Breast epithelium (tissue), 3 donors: ENCODE measurements at regions not wholly inside any gene's neighbourhood (a gene's known extent, or its start where the extent isn't known, plus 50 kb on each side); places are given as distances from the start of the nearest gene placed in this dataset.

Experiments used
- CTCF ChIP-seq, 3 donors: fragments of 450-650 bp; IDR thresholded peaks; one replicate each; pipeline ENCODE4 v1.5.1; 2016 to 2017; ENCODE audit warnings: antibody characterized with exemption in 3 of 3, mild to moderate bottlenecking in 3 of 3, moderate library complexity in 3 of 3
- POLR2A ChIP-seq: fragments of 450-650 bp; IDR thresholded peaks from one replicate; pipeline ENCODE4 v1.6.1; 2016; ENCODE audit warnings: antibody characterized with exemption, mild to moderate bottlenecking, moderate library complexity

DNA sequence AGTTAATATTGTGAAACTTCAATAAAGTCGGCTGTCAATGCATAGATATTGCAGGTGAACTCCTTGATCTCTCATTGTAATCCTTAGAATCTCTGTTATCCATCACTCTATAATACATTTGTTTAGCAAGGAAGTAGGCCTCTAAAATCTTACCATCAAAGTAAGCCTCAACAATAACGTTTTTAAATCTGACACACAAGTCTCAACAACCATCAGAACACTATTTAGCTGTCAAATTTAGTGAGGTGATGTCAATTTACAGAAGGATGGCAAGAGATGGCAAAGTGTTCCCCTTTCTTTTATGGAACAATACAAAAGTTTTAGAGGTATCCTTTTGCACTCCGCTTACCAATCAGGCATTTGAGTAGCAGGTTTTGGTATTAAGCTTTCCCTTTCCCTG lies 67.6 kb downstream of the RWDD3 start:
- no peak for TF ChIP-seq CTCF (IDR thresholded peaks at IDR 0.05)
- no peak for TF ChIP-seq POLR2A
